WTC11 (cell line): ENCODE measurements at regions not wholly inside any gene's neighbourhood (a gene's known extent, or its start where the extent isn't known, plus 50 kb on each side); places are given as distances from the start of the nearest gene placed in this dataset.

Experiments
- ATAC-seq: fragments of 200-7000 bp; cut with Tn5 transposase; 2 replicates; pipeline ENCODE4 v1.10.0; 2021; ENCODE audit warnings: mild to moderate bottlenecking, moderate library complexity
- CTCF ChIA-PET: fragments of 300-600 bp; sonication (Branson Sonifier 250); formaldehyde crosslinking; loops from one replicate; lab custom pipeline; 2021; ENCODE audit warnings: antibody characterized with exemption; lab: Charles Lee
- POLR2A ChIA-PET: fragments of 350-600 bp; sonication (Branson Sonifier 250); formaldehyde crosslinking; loops from one replicate; lab custom pipeline; 2021; ENCODE audit warnings: antibody characterized with exemption; lab: Charles Lee
- DNase-seq: peaks from one replicate; pipeline ENCODE4 v3.0.0; 2021; ENCODE audit warnings: low spot score
- H3K27ac Mint-ChIP-seq: 2 replicates; pipeline ENCODE4 v1.8.0; 2021; ENCODE audit warnings: mixed read lengths
- H3K27me3 Mint-ChIP-seq: 2 replicates; pipeline ENCODE4 v1.8.0; 2021; ENCODE audit warnings: low read depth, mild to moderate bottlenecking, moderate library complexity, mixed read lengths
- H3K36me3 Mint-ChIP-seq: 2 replicates; pipeline ENCODE4 v1.8.0; 2021; ENCODE audit warnings: mixed read lengths
- H3K4me1 Mint-ChIP-seq: 2 replicates; pipeline ENCODE4 v1.8.0; 2022; ENCODE audit warnings: mixed read lengths
- H3K4me3 Mint-ChIP-seq: 2 replicates; pipeline ENCODE4 v1.8.0; 2021; ENCODE audit warnings: mild to moderate bottlenecking, moderate library complexity, mixed read lengths
- H3K9me3 Mint-ChIP-seq: 2 replicates; pipeline ENCODE4 v1.8.0; 2021; ENCODE audit warnings: mixed read lengths
- CREB1 ChIP-seq: sonication (generic); formaldehyde crosslinking; IDR thresholded peaks from 2 replicates; pipeline ENCODE4 v1.8.0; 2023; ENCODE audit warnings: mild to moderate bottlenecking, missing genetic modification reagents
- EMX1 ChIP-seq: fragments of 250-450 bp; sonication (Bioruptor Pico); IDR thresholded peaks from 2 replicates; pipeline ENCODE4 v1.8.0; 2021; ENCODE audit warnings: mild to moderate bottlenecking
- ESRRA ChIP-seq: sonication (generic); formaldehyde crosslinking; IDR thresholded peaks from 2 replicates; pipeline ENCODE4 v1.8.1; 2022; ENCODE audit warnings: mild to moderate bottlenecking, missing genetic modification reagents, borderline replicate concordance
- ETV6 ChIP-seq: sonication (generic); formaldehyde crosslinking; IDR thresholded peaks from 2 replicates; pipeline ENCODE4 v1.8.1; 2022; ENCODE audit warnings: mild to moderate bottlenecking, missing genetic modification reagents
- GABPB1 ChIP-seq: sonication (generic); formaldehyde crosslinking; IDR thresholded peaks from 2 replicates; pipeline ENCODE4 v1.8.1; 2023; ENCODE audit warnings: mild to moderate bottlenecking, missing genetic modification reagents
- MYBL2 ChIP-seq: sonication (generic); formaldehyde crosslinking; IDR thresholded peaks from 2 replicates; pipeline ENCODE4 v1.8.1; 2023; ENCODE audit warnings: mild to moderate bottlenecking, moderate library complexity, missing genetic modification reagents
- NFYB ChIP-seq: sonication (generic); formaldehyde crosslinking; conservative IDR thresholded peaks from 2 replicates; pipeline ENCODE4 v1.8.0; 2022; ENCODE audit warnings: low read depth, missing genetic modification reagents
- NR3C1 ChIP-seq: sonication (generic); formaldehyde crosslinking; conservative IDR thresholded peaks from 2 replicates; pipeline ENCODE4 v1.8.1; 2023; ENCODE audit warnings: low read depth, mild to moderate bottlenecking, missing genetic modification reagents
- PREB ChIP-seq: sonication (generic); formaldehyde crosslinking; IDR thresholded peaks from 2 replicates; pipeline ENCODE4 v1.8.1; 2022; ENCODE audit warnings: mild to moderate bottlenecking, missing genetic modification reagents, moderate library complexity, borderline replicate concordance
- SOX15 ChIP-seq: fragments of 250-450 bp; sonication (Bioruptor Pico); IDR thresholded peaks from 2 replicates; pipeline ENCODE4 v1.9.0; 2021; ENCODE audit warnings: mild to moderate bottlenecking
- SP1 ChIP-seq: sonication (generic); formaldehyde crosslinking; conservative IDR thresholded peaks from 2 replicates; pipeline ENCODE4 v1.8.1; 2022; ENCODE audit warnings: missing genetic modification reagents
- ZNF121 ChIP-seq: sonication (generic); formaldehyde crosslinking; IDR thresholded peaks from 2 replicates; pipeline ENCODE4 v1.8.0; 2023; ENCODE audit warnings: missing genetic modification reagents
- ZNF232 ChIP-seq: sonication (generic); formaldehyde crosslinking; IDR thresholded peaks from 2 replicates; pipeline ENCODE4 v1.8.0; 2022; ENCODE audit warnings: mild to moderate bottlenecking, missing genetic modification reagents
- ZNF671 ChIP-seq: fragments of 250-450 bp; sonication (Bioruptor Pico); IDR thresholded peaks from 2 replicates; pipeline ENCODE4 v1.8.0; 2021; ENCODE audit warnings: mild to moderate bottlenecking
- TF ChIP-seq, protein P1 (sequence below): sonication (generic); formaldehyde crosslinking; IDR thresholded peaks from 2 replicates; pipeline ENCODE4 v1.8.1; 2022; ENCODE audit warnings: mild to moderate bottlenecking, moderate library complexity, missing genetic modification reagents
- TF ChIP-seq, protein P2 (sequence below): sonication (generic); formaldehyde crosslinking; IDR thresholded peaks from 2 replicates; pipeline ENCODE4 v1.8.1; 2023; ENCODE audit warnings: mild to moderate bottlenecking, missing genetic modification reagents, moderate library complexity
- TF ChIP-seq, protein P3 (sequence below): sonication (generic); formaldehyde crosslinking; IDR thresholded peaks from 2 replicates; pipeline ENCODE4 v1.8.1; 2022; ENCODE audit warnings: low read depth, mild to moderate bottlenecking, moderate library complexity, missing genetic modification reagents, borderline replicate concordance
- TF ChIP-seq, protein P4 (sequence below): fragments of 250-450 bp; sonication (Bioruptor Pico); IDR thresholded peaks from 2 replicates; pipeline ENCODE4 v1.9.0; 2021; ENCODE audit warnings: moderate library complexity, mild to moderate bottlenecking, inconsistent platforms, borderline replicate concordance
- TF ChIP-seq, protein P5 (sequence below): sonication (generic); formaldehyde crosslinking; conservative IDR thresholded peaks from 2 replicates; pipeline ENCODE4 v1.8.1; 2023; ENCODE audit warnings: mild to moderate bottlenecking, low read depth, missing genetic modification reagents, moderate library complexity
- TF ChIP-seq, protein P6 (sequence below): sonication (generic); formaldehyde crosslinking; IDR thresholded peaks from 2 replicates; pipeline ENCODE4 v1.8.1; 2023; ENCODE audit warnings: mild to moderate bottlenecking, moderate library complexity, missing genetic modification reagents
- TF ChIP-seq, protein P7 (sequence below): sonication (generic); formaldehyde crosslinking; IDR thresholded peaks from 2 replicates; pipeline ENCODE4 v1.8.0; 2023; ENCODE audit warnings: mild to moderate bottlenecking, missing genetic modification reagents

DNA sequence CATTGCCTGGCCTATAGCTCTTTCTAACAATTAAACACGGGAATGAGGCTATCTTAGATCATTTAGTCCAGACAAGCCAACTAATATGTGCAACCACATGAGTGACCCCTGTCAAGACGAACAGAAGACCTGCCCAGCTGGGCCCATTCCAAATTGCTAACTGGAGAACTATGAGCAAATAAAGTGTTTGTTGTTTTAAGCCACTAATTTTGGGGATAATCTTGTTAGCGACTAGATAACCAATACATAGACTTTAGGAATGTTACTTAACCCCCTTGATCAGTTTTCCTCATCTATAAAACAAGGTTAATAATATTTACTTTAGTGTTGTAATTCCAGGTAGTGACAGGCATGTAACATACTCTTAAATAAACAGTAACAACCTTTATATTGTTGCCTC, 848.3 kb downstream of the METTL15 start (continued):
- TF ChIP-seq ESRRA (CRISPR knock-in tag), result no peak

- H3K9me3 Mint-ChIP-seq, result 0 out of 2 replicates have a peak, but pooled peaks cover 3% of the 10 kb centered on the region
- no peaks in the 10 kb centered on the region for H3K27me3 Mint-ChIP-seq
- ATAC-seq (no peak), DNase-seq (no peak)
- H3K27ac Mint-ChIP-seq, result no peak overlapping the region
- no peaks in the 10 kb centered on the region for H3K4me1 Mint-ChIP-seq
- H3K4me3 Mint-ChIP-seq, result no peak overlapping the region
- CTCF ChIA-PET, result no interaction called here
- POLR2A ChIA-PET, result no interaction called here
- no peaks in the 10 kb centered on the region for H3K36me3 Mint-ChIP-seq
- TF ChIP-seq, protein P1, sequence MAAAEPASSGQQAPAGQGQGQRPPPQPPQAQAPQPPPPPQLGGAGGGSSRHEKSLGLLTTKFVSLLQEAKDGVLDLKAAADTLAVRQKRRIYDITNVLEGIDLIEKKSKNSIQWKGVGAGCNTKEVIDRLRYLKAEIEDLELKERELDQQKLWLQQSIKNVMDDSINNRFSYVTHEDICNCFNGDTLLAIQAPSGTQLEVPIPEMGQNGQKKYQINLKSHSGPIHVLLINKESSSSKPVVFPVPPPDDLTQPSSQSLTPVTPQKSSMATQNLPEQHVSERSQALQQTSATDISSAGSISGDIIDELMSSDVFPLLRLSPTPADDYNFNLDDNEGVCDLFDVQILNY (CRISPR knock-in tag), result no peak
- no peak for TF ChIP-seq MYBL2 (CRISPR knock-in tag)
- no peak for TF ChIP-seq NR3C1 (CRISPR knock-in tag)
- no peak for TF ChIP-seq ZNF121 (CRISPR knock-in tag)
- TF ChIP-seq, protein P2, sequence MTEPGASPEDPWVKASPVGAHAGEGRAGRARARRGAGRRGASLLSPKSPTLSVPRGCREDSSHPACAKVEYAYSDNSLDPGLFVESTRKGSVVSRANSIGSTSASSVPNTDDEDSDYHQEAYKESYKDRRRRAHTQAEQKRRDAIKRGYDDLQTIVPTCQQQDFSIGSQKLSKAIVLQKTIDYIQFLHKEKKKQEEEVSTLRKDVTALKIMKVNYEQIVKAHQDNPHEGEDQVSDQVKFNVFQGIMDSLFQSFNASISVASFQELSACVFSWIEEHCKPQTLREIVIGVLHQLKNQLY, result no peak
- no peak for TF ChIP-seq PREB (CRISPR knock-in tag)
- no peak for TF ChIP-seq ETV6 (CRISPR knock-in tag)
- no peak for TF ChIP-seq GABPB1 (CRISPR knock-in tag)
- no peak for TF ChIP-seq EMX1 (CRISPR knock-in tag)
- TF ChIP-seq, protein P3, sequence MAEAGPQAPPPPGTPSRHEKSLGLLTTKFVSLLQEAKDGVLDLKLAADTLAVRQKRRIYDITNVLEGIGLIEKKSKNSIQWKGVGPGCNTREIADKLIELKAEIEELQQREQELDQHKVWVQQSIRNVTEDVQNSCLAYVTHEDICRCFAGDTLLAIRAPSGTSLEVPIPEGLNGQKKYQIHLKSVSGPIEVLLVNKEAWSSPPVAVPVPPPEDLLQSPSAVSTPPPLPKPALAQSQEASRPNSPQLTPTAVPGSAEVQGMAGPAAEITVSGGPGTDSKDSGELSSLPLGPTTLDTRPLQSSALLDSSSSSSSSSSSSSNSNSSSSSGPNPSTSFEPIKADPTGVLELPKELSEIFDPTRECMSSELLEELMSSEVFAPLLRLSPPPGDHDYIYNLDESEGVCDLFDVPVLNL (CRISPR knock-in tag), result no peak
- no peak for TF ChIP-seq SP1 (CRISPR knock-in tag)
- TF ChIP-seq, protein P4, sequence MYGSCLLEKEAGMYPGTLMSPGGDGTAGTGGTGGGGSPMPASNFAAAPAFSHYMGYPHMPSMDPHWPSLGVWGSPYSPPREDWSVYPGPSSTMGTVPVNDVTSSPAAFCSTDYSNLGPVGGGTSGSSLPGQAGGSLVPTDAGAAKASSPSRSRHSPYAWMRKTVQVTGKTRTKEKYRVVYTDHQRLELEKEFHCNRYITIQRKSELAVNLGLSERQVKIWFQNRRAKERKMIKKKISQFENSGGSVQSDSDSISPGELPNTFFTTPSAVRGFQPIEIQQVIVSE (CRISPR knock-in tag), result no peak
Observed at GRCh38 chr11:28951191-28951590, 843.0 kb downstream of the METTL15 start.

DNA sequence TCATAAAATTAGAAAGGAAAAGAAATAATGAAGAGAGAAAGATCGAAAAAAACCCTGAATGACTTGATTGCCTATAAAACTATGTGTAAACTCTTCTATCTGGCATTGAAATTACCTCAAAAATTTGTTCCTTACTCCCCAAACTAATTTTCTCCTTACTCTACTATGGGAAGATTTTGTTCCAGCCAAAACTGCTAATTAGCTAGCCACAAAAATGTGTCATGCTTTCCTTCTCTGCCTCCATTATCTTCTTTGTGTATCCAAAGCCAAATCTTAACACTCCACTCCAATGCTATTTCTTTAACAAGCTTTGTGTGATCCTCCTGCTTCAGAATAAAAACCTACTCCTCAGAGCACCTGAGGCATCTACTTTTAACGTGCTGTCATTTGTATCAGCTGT, 831.2 kb downstream of the METTL15 start:
- H3K4me1 Mint-ChIP-seq, result peaks cover 28% of the 10 kb centered on the region
- CTCF ChIA-PET, result no interaction called here
- no peaks in the 10 kb centered on the region; the same call in 1 of the 2 replicates for H3K27me3 Mint-ChIP-seq
- TF ChIP-seq, protein P5, sequence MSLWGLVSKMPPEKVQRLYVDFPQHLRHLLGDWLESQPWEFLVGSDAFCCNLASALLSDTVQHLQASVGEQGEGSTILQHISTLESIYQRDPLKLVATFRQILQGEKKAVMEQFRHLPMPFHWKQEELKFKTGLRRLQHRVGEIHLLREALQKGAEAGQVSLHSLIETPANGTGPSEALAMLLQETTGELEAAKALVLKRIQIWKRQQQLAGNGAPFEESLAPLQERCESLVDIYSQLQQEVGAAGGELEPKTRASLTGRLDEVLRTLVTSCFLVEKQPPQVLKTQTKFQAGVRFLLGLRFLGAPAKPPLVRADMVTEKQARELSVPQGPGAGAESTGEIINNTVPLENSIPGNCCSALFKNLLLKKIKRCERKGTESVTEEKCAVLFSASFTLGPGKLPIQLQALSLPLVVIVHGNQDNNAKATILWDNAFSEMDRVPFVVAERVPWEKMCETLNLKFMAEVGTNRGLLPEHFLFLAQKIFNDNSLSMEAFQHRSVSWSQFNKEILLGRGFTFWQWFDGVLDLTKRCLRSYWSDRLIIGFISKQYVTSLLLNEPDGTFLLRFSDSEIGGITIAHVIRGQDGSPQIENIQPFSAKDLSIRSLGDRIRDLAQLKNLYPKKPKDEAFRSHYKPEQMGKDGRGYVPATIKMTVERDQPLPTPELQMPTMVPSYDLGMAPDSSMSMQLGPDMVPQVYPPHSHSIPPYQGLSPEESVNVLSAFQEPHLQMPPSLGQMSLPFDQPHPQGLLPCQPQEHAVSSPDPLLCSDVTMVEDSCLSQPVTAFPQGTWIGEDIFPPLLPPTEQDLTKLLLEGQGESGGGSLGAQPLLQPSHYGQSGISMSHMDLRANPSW, result no peak
- TF ChIP-seq SOX15 (CRISPR knock-in tag) (no peak), NFYB (CRISPR knock-in tag) (no peak), ZNF671 (no peak), CREB1 (no peak), ZNF232 (CRISPR knock-in tag) (no peak)
- TF ChIP-seq, protein P6, sequence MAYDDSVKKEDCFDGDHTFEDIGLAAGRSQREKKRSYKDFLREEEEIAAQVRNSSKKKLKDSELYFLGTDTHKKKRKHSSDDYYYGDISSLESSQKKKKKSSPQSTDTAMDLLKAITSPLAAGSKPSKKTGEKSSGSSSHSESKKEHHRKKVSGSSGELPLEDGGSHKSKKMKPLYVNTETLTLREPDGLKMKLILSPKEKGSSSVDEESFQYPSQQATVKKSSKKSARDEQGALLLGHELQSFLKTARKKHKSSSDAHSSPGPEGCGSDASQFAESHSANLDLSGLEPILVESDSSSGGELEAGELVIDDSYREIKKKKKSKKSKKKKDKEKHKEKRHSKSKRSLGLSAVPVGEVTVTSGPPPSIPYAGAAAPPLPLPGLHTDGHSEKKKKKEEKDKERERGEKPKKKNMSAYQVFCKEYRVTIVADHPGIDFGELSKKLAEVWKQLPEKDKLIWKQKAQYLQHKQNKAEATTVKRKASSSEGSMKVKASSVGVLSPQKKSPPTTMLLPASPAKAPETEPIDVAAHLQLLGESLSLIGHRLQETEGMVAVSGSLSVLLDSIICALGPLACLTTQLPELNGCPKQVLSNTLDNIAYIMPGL (CRISPR knock-in tag), result no peak
- TF ChIP-seq, protein P1 (CRISPR knock-in tag), result no peak
- TF ChIP-seq, protein P7, sequence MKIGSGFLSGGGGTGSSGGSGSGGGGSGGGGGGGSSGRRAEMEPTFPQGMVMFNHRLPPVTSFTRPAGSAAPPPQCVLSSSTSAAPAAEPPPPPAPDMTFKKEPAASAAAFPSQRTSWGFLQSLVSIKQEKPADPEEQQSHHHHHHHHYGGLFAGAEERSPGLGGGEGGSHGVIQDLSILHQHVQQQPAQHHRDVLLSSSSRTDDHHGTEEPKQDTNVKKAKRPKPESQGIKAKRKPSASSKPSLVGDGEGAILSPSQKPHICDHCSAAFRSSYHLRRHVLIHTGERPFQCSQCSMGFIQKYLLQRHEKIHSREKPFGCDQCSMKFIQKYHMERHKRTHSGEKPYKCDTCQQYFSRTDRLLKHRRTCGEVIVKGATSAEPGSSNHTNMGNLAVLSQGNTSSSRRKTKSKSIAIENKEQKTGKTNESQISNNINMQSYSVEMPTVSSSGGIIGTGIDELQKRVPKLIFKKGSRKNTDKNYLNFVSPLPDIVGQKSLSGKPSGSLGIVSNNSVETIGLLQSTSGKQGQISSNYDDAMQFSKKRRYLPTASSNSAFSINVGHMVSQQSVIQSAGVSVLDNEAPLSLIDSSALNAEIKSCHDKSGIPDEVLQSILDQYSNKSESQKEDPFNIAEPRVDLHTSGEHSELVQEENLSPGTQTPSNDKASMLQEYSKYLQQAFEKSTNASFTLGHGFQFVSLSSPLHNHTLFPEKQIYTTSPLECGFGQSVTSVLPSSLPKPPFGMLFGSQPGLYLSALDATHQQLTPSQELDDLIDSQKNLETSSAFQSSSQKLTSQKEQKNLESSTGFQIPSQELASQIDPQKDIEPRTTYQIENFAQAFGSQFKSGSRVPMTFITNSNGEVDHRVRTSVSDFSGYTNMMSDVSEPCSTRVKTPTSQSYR (CRISPR knock-in tag), result no peak

More for the DNA sequence above, 831.2 kb downstream of the METTL15 start:
- POLR2A ChIA-PET, result no interaction called here
- no peaks in the 10 kb centered on the region for H3K36me3 Mint-ChIP-seq
- ATAC-seq (no peak), DNase-seq (no peak)
- no peak overlapping the region for H3K27ac Mint-ChIP-seq
- H3K4me3 Mint-ChIP-seq, result no peak overlapping the region
- no peaks in the 10 kb centered on the region for H3K9me3 Mint-ChIP-seq
